ENCODE measurements at regions not wholly inside any gene's neighbourhood (a gene's known extent, or its start where the extent isn't known, plus 50 kb on each side); places are given as distances from the start of the nearest gene placed in this dataset.

DNA sequence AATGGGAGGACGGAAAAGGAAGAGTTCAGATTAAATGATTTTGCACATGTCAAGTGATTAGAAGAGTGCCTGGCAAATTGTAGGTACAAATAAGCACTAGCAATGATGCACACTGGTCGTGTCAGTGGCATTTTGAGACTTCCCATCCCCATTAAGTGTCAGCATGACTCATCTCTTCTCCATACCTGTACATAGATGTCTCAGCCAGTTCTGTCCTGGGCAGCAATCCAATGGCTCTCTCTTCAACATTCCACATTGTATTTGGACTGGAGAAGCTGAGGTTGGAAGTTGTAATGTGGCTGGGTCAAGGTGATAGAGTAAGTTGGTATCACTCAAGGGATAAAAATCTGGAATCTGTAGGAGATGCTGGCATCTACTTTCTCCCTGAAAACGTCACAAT, 742.7 kb downstream of the VRK1 start:
- TF ChIP-seq EZH2 (IDR thresholded peaks at IDR 0.05; ENCODE audit: borderline replicate concordance, insufficient read depth, low read length, poor library complexity, severe bottlenecking) (no peak), EP300 (conservative IDR thresholded peaks at IDR 0.05; ENCODE audit: poor library complexity, severe bottlenecking) (no peak)

Measured in neural cell (in vitro differentiated cells).